Progenitor cell of endocrine pancreas (in vitro differentiated cells): ENCODE measurements at regions not wholly inside any gene's neighbourhood (a gene's known extent, or its start where the extent isn't known, plus 50 kb on each side); places are given as distances from the start of the nearest gene placed in this dataset.
"Not testable (repeated sequence)": the region's sequence is repeated elsewhere in the genome, so short reads cannot be mapped to it uniquely, and the experiment has no call there.

Source experiments
- DNase-seq: peaks from one replicate; pipeline ENCODE4 v3.0.0; 2021; ENCODE audit warnings: low spot score; ENCODE audit not compliant: unreplicated experiment
- H3K27ac Mint-ChIP-seq: 2 replicates; pipeline ENCODE4 v1.8.0; 2021; ENCODE audit warnings: mild to moderate bottlenecking, moderate library complexity, mixed read lengths
- H3K27me3 Mint-ChIP-seq: 2 replicates; pipeline ENCODE4 v1.8.0; 2021; ENCODE audit warnings: mixed read lengths
- H3K36me3 Mint-ChIP-seq: 2 replicates; pipeline ENCODE4 v1.8.0; 2022; ENCODE audit warnings: mixed read lengths; ENCODE audit not compliant: insufficient read depth
- H3K4me1 Mint-ChIP-seq: 2 replicates; pipeline ENCODE4 v1.8.0; 2021; ENCODE audit warnings: low read depth, mixed read lengths
- H3K4me3 Mint-ChIP-seq: 2 replicates; pipeline ENCODE4 v1.8.0; 2021; ENCODE audit warnings: low read depth, mild to moderate bottlenecking, moderate library complexity, mixed read lengths
- H3K9me3 Mint-ChIP-seq: 2 replicates; pipeline ENCODE4 v1.8.0; 2021; ENCODE audit warnings: low read depth, mixed read lengths
- TF ChIP-seq, protein P1 (sequence below): fragments of 200-600 bp; sonication (generic); IDR thresholded peaks from one replicate; pipeline ENCODE4 v1.5.0; 2021; ENCODE audit warnings: antibody characterized with exemption, mild to moderate bottlenecking; ENCODE audit not compliant: unreplicated experiment

DNA sequence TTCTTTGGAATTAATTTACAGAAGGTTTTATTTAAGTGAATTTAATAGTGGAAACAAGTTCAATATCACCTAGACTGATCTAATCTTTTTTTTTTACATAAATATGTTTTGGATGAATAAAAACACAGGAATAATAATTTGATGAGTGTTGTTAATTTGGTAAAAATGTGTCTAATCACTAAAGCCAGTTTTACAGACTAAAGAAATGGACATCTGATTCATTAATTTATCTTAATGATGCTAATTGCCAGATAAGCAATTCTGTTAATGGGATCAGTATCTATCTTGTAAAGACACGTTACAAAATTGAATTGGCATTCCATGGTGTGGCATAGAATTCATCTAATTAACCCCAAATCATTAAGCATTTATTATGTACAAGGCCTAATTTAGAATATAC lies 743.3 kb upstream of the CDH6 start:
- Mint-ChIP-seq H3K27me3 (no peaks in the 10 kb centered on the region), H3K4me3 (no peak overlapping the region), H3K9me3 (peaks cover 7% of the 10 kb centered on the region), H3K27ac (no peak overlapping the region), H3K36me3 (no peaks in the 10 kb centered on the region), H3K4me1 (peaks cover 2% of the 10 kb centered on the region)
- TF ChIP-seq, protein P1, sequence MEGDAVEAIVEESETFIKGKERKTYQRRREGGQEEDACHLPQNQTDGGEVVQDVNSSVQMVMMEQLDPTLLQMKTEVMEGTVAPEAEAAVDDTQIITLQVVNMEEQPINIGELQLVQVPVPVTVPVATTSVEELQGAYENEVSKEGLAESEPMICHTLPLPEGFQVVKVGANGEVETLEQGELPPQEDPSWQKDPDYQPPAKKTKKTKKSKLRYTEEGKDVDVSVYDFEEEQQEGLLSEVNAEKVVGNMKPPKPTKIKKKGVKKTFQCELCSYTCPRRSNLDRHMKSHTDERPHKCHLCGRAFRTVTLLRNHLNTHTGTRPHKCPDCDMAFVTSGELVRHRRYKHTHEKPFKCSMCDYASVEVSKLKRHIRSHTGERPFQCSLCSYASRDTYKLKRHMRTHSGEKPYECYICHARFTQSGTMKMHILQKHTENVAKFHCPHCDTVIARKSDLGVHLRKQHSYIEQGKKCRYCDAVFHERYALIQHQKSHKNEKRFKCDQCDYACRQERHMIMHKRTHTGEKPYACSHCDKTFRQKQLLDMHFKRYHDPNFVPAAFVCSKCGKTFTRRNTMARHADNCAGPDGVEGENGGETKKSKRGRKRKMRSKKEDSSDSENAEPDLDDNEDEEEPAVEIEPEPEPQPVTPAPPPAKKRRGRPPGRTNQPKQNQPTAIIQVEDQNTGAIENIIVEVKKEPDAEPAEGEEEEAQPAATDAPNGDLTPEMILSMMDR, result no peak
- DNase-seq, result no peak

DNA sequence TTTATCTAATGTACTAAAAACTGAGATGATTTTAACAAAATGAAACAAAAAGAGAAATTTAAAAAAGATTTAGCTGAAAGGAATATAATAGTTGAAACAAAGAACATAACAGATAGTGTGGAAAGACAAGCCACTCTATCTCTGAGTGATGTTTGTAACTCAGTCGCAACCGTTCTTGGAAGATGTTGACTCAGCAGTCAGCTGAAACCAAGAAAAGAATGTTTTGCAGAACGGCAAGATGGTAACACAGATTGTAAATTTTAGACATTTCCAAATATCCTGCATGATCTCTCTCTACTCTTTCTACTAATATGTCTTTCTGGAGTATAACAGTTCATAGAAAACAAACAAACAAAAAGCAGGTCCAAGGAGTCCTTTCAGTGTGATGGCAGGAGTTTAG lies 746.1 kb upstream of the CDH6 start:
- H3K36me3 Mint-ChIP-seq, result no peaks in the 10 kb centered on the region
- no peak overlapping the region for H3K4me3 Mint-ChIP-seq
- DNase-seq, result no peak
- TF ChIP-seq, protein P1, result no peak
- no peak overlapping the region for H3K27ac Mint-ChIP-seq
- peaks cover 12% of the 10 kb centered on the region for H3K9me3 Mint-ChIP-seq
- peaks cover 2% of the 10 kb centered on the region for H3K4me1 Mint-ChIP-seq
- H3K27me3 Mint-ChIP-seq, result no peaks in the 10 kb centered on the region

DNA sequence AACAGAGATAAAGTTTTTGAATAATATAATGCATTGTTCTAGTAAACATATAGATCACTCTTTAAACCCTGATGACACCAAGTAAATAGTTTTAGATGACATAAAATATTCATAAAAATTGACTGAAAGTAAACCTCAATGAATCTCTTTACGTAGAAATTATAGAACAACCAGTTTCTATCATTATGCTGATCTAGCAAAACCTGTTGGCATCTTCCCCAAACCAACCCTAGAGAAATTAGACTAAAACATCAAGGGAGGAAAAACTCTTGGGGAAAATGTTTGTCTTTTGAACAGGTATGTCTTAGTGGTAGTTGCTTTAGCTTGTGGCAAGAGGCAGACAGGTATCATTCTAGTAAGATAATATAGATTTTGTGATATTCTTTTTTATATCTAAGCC lies 747.0 kb upstream of the CDH6 start:
- TF ChIP-seq, protein P1, result no peak
- peaks cover 2% of the 10 kb centered on the region for H3K4me1 Mint-ChIP-seq
- no peaks in the 10 kb centered on the region for H3K36me3 Mint-ChIP-seq
- no peak for DNase-seq
- H3K27me3 Mint-ChIP-seq, result no peaks in the 10 kb centered on the region
- peaks cover 17% of the 10 kb centered on the region for H3K9me3 Mint-ChIP-seq
- no peak overlapping the region for H3K4me3 Mint-ChIP-seq
- no peak overlapping the region for H3K27ac Mint-ChIP-seq

DNA sequence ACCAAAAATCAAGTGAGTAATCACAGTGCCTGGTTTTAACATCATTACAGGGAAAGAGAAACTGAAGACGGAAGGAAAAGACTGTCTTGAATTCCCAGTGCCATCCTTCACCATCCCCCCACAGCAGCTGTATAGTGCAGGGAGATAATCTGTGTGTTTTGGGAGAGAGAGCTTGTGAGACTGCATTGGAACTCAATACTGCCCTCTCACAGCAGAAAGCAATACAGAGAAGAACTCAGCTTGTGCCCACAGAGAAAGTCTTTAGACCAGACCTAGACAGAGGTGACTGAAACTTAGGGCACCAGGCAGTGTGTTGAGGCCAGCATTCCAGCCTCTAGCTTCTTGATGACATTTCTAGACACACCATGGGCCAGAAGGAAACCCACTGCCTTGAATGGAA lies 754.7 kb upstream of the CDH6 start:
- Mint-ChIP-seq H3K36me3 (peaks cover 3% of the 10 kb centered on the region), H3K4me3 (no peak overlapping the region), H3K27me3 (no peaks in the 10 kb centered on the region)

DNA sequence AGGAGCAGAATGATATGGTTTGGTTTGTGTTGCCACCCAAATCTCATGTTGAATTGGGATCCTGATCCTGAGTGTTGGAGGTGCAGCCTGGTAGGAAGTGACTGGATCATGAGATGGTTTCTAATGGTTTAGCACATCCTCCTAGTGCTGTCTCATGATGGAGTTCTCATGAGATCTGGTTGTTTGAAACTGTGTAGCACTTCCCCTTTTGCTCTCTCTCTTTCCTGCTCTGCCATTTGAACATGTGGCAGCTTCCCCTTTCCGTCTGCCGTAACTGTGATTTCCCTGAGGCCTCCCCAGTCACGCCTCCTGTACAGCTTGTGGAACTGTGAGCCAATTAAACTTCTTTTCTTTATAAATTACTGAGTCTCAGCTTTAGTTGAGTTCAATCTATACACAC lies 756.8 kb upstream of the CDH6 start:
- no peak overlapping the region for H3K27ac Mint-ChIP-seq
- H3K9me3 Mint-ChIP-seq, result peaks cover 15% of the 10 kb centered on the region
- DNase-seq, result no peak
- no peaks in the 10 kb centered on the region for H3K27me3 Mint-ChIP-seq
- H3K4me1 Mint-ChIP-seq, result no peaks in the 10 kb centered on the region
- peaks cover 3% of the 10 kb centered on the region for H3K36me3 Mint-ChIP-seq
- TF ChIP-seq, protein P1, result no peak
- no peak overlapping the region for H3K4me3 Mint-ChIP-seq

More for the DNA sequence above, 754.7 kb upstream of the CDH6 start:
- no peak for DNase-seq
- Mint-ChIP-seq H3K27ac (no peak overlapping the region), H3K4me1 (no peaks in the 10 kb centered on the region), H3K9me3 (peaks cover 25% of the 10 kb centered on the region)
- TF ChIP-seq, protein P1, result no peak

DNA sequence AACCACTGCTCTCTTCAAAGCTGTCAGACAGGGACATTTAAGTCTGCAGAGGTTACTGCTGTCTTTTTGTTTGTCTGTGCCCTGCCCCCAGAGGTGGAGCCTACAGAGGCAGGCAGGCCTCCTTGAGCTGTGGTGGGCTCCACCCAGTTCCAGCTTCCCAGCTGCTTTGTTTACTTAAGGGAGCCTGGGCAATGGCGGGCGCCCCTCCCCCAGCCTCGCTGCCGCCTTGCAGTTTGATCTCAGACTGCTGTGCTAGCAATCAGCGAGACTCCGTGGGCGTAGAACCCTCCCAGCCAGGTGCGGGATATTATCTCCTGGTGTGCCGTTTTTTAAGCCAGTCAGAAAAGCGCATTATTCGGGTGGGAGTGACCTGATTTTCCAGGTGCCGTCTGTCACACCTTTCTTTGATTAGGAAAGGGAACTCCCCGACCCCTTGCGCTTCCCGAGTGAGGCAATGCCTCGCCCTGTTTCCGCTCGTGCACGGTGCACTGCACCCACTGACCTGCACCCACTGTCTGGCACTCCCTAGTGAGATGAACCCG lies 764.5 kb upstream of the CDH6 start:
- H3K27me3 Mint-ChIP-seq, H3K9me3 Mint-ChIP-seq, H3K4me1 Mint-ChIP-seq, DNase-seq, H3K36me3 Mint-ChIP-seq: not testable (repeated sequence)
- H3K4me3 Mint-ChIP-seq, result peak overlapping the region; percentile 75
- H3K27ac Mint-ChIP-seq, result peak overlapping the region; percentile 89
